SK-N-SH treated with all-trans-retinoic acid at 6 μM for 48 hours (cell line): ENCODE measurements at regions not wholly inside any gene's neighbourhood (a gene's known extent, or its start where the extent isn't known, plus 50 kb on each side); places are given as distances from the start of the nearest gene placed in this dataset.

ENCODE experiments used
- ATAC-seq: fragments of 200-7000 bp; cut with Tn5 transposase; 3 replicates; pipeline ENCODE4 v1.9.1; 2020; ENCODE audit warnings: mild to moderate bottlenecking, moderate library complexity
- ARNTL ChIP-seq: fragments of 450-650 bp; formaldehyde crosslinking; IDR thresholded peaks from 2 replicates; pipeline ENCODE4 v1.5.0; 2020; ENCODE audit warnings: low read depth, mild to moderate bottlenecking, moderate library complexity, borderline replicate concordance
- BACH2 ChIP-seq: fragments of 250-450 bp; sonication (Bioruptor Pico); IDR thresholded peaks from 2 replicates; pipeline ENCODE4 v1.9.0; 2021; ENCODE audit warnings: mild to moderate bottlenecking, borderline replicate concordance
- CREB5 ChIP-seq: fragments of 250-450 bp; sonication (Bioruptor Pico); IDR thresholded peaks from 2 replicates; pipeline ENCODE4 v1.5.1; 2020; ENCODE audit warnings: low read depth, mild to moderate bottlenecking, moderate library complexity
- CSDC2 ChIP-seq: fragments of 250-450 bp; sonication (Bioruptor Pico); IDR thresholded peaks from 2 replicates; pipeline ENCODE4 v1.5.0; 2020; ENCODE audit warnings: mild to moderate bottlenecking, moderate library complexity
- CSRNP3 ChIP-seq: fragments of 250-450 bp; sonication (Bioruptor Pico); IDR thresholded peaks from 2 replicates; pipeline ENCODE4 v1.5.1; 2021; ENCODE audit warnings: mild to moderate bottlenecking, moderate library complexity
- ESRRG ChIP-seq: fragments of 250-450 bp; sonication (Bioruptor Pico); IDR thresholded peaks from 2 replicates; pipeline ENCODE4 v1.6.1; 2021; ENCODE audit warnings: mild to moderate bottlenecking
- GLIS3 ChIP-seq: fragments of 250-450 bp; sonication (Bioruptor Pico); IDR thresholded peaks from 2 replicates; pipeline ENCODE4 v1.5.0; 2020; ENCODE audit warnings: mild to moderate bottlenecking, moderate library complexity
- ISL1 ChIP-seq: fragments of 250-450 bp; sonication (Bioruptor Pico); IDR thresholded peaks from 2 replicates; pipeline ENCODE4 v2.1.2; 2022; ENCODE audit warnings: mild to moderate bottlenecking, moderate library complexity
- OSR1 ChIP-seq: fragments of 250-450 bp; sonication (Bioruptor Pico); IDR thresholded peaks from 2 replicates; pipeline ENCODE4 v1.8.0; 2022; ENCODE audit warnings: moderate library complexity, mild to moderate bottlenecking, inconsistent platforms
- POU6F1 ChIP-seq: fragments of 250-450 bp; sonication (Bioruptor Pico); IDR thresholded peaks from 2 replicates; pipeline ENCODE4 v1.8.0; 2021; ENCODE audit warnings: low read depth, mild to moderate bottlenecking, moderate library complexity, borderline replicate concordance
- RARB ChIP-seq: fragments of 250-450 bp; sonication (Bioruptor Pico); IDR thresholded peaks from 2 replicates; pipeline ENCODE4 v1.8.0; 2021; ENCODE audit warnings: mild to moderate bottlenecking, moderate library complexity
- SNAI2 ChIP-seq: fragments of 250-450 bp; sonication (Bioruptor Pico); IDR thresholded peaks from 2 replicates; pipeline ENCODE4 v1.5.0; 2020; ENCODE audit warnings: mild to moderate bottlenecking, moderate library complexity
- TCF4 ChIP-seq: fragments of 250-450 bp; sonication (Bioruptor Pico); IDR thresholded peaks from 2 replicates; pipeline ENCODE4 v1.8.0; 2021; ENCODE audit warnings: mild to moderate bottlenecking, moderate library complexity, borderline replicate concordance
- TOX ChIP-seq: fragments of 250-450 bp; sonication (Bioruptor Pico); IDR thresholded peaks from 2 replicates; pipeline ENCODE4 v1.8.0; 2021; ENCODE audit warnings: mild to moderate bottlenecking, moderate library complexity, borderline replicate concordance
- ZC3H10 ChIP-seq: fragments of 250-450 bp; sonication (Bioruptor Pico); IDR thresholded peaks from 2 replicates; pipeline ENCODE4 v1.5.1; 2021; ENCODE audit warnings: mild to moderate bottlenecking, moderate library complexity
- ZFP3 ChIP-seq: fragments of 250-450 bp; sonication (Bioruptor Pico); IDR thresholded peaks from 2 replicates; pipeline ENCODE4 v1.5.0; 2020; ENCODE audit warnings: mild to moderate bottlenecking, moderate library complexity
- ZFP30 ChIP-seq: fragments of 450-650 bp; formaldehyde crosslinking; IDR thresholded peaks from 2 replicates; pipeline ENCODE4 v1.5.0; 2022; ENCODE audit warnings: mild to moderate bottlenecking, moderate library complexity
- ZNF565 ChIP-seq: fragments of 450-650 bp; formaldehyde crosslinking; conservative IDR thresholded peaks from 2 replicates; pipeline ENCODE4 v1.5.0; 2020; ENCODE audit warnings: low read depth, mild to moderate bottlenecking, moderate library complexity
- ZNF70 ChIP-seq: fragments of 450-650 bp; formaldehyde crosslinking; IDR thresholded peaks from 2 replicates; pipeline ENCODE4 v1.5.0; 2020; ENCODE audit warnings: mild to moderate bottlenecking, moderate library complexity
- TF ChIP-seq, protein P1 (sequence below): fragments of 250-450 bp; sonication (Bioruptor Pico); IDR thresholded peaks from 2 replicates; pipeline ENCODE4 v1.8.0; 2020; ENCODE audit warnings: mild to moderate bottlenecking, moderate library complexity, borderline replicate concordance
- TF ChIP-seq, protein P2 (sequence below): fragments of 250-450 bp; sonication (Bioruptor Pico); IDR thresholded peaks from 2 replicates; pipeline ENCODE4 v1.5.0; 2020; ENCODE audit warnings: mild to moderate bottlenecking, moderate library complexity

DNA sequence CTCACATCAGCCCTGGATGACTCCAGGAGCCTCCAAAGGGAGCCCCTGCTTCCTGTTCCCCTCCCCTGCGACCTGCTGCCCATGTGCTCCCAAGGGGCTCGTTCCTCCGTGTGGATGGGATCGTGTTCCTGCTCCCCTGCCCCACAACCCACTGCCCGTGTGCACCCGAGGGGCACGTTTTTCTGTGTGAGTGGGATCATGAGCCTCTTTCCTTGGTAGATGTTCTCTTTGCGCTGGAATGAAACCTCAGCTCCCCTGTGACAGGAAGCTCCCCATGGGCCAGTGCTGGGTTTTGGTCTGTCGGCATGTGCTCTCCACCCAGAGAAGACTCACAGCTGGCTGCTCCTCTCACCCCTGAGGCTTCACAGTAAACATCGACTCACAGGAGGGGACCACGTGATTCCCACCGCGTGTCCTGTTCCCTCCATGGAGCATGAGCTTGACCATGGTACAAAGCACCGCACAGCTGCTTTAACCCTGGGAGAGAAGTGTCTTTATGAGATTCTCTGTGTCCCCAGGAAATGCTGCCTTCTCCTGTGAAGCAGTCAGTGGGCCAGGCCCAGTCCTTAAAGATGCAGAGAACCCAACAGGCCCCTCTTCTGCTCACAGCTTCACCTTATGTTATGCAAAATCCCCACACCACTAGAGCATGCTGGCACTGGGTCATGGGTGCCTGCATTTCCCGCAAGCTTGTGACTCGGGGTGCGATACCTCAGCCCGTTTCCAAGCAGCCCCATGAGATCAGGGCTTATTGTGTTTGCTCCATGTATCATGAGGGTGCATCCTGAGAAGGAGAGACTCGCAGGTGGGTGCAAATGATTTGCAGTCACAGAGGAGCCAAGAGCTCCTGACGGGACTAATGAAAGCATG, 215.1 kb downstream of the ERMARD start:
- no peak for TF ChIP-seq TCF4 (CRISPR knock-in tag)
- TF ChIP-seq GLIS3 = no peak
- TF ChIP-seq OSR1 (CRISPR knock-in tag) = no peak
- TF ChIP-seq, protein P1, sequence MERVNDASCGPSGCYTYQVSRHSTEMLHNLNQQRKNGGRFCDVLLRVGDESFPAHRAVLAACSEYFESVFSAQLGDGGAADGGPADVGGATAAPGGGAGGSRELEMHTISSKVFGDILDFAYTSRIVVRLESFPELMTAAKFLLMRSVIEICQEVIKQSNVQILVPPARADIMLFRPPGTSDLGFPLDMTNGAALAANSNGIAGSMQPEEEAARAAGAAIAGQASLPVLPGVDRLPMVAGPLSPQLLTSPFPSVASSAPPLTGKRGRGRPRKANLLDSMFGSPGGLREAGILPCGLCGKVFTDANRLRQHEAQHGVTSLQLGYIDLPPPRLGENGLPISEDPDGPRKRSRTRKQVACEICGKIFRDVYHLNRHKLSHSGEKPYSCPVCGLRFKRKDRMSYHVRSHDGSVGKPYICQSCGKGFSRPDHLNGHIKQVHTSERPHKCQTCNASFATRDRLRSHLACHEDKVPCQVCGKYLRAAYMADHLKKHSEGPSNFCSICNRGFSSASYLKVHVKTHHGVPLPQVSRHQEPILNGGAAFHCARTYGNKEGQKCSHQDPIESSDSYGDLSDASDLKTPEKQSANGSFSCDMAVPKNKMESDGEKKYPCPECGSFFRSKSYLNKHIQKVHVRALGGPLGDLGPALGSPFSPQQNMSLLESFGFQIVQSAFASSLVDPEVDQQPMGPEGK (CRISPR knock-in tag) = no peak
- no peak for TF ChIP-seq CSDC2 (CRISPR knock-in tag)
- no peak for TF ChIP-seq POU6F1 (CRISPR knock-in tag)
- no peak for TF ChIP-seq CREB5 (CRISPR knock-in tag)
- no peak for TF ChIP-seq ARNTL (CRISPR knock-in tag)
- TF ChIP-seq ZNF70 (CRISPR knock-in tag) = no peak
- TF ChIP-seq ISL1 (CRISPR knock-in tag) = no peak
- no peak for TF ChIP-seq CSRNP3 (CRISPR knock-in tag)
- TF ChIP-seq, protein P2, sequence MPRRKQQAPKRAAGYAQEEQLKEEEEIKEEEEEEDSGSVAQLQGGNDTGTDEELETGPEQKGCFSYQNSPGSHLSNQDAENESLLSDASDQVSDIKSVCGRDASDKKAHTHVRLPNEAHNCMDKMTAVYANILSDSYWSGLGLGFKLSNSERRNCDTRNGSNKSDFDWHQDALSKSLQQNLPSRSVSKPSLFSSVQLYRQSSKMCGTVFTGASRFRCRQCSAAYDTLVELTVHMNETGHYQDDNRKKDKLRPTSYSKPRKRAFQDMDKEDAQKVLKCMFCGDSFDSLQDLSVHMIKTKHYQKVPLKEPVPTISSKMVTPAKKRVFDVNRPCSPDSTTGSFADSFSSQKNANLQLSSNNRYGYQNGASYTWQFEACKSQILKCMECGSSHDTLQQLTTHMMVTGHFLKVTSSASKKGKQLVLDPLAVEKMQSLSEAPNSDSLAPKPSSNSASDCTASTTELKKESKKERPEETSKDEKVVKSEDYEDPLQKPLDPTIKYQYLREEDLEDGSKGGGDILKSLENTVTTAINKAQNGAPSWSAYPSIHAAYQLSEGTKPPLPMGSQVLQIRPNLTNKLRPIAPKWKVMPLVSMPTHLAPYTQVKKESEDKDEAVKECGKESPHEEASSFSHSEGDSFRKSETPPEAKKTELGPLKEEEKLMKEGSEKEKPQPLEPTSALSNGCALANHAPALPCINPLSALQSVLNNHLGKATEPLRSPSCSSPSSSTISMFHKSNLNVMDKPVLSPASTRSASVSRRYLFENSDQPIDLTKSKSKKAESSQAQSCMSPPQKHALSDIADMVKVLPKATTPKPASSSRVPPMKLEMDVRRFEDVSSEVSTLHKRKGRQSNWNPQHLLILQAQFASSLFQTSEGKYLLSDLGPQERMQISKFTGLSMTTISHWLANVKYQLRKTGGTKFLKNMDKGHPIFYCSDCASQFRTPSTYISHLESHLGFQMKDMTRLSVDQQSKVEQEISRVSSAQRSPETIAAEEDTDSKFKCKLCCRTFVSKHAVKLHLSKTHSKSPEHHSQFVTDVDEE = no peak
- no peak for TF ChIP-seq ZFP3 (CRISPR knock-in tag)
- no peak for TF ChIP-seq ZFP30 (CRISPR knock-in tag)
- TF ChIP-seq RARB = no peak
- TF ChIP-seq ZNF565 (CRISPR knock-in tag) = no peak
- TF ChIP-seq BACH2 = no peak
- TF ChIP-seq SNAI2 (CRISPR knock-in tag) = no peak
- TF ChIP-seq TOX (CRISPR knock-in tag) = no peak
- ATAC-seq = no peak

DNA sequence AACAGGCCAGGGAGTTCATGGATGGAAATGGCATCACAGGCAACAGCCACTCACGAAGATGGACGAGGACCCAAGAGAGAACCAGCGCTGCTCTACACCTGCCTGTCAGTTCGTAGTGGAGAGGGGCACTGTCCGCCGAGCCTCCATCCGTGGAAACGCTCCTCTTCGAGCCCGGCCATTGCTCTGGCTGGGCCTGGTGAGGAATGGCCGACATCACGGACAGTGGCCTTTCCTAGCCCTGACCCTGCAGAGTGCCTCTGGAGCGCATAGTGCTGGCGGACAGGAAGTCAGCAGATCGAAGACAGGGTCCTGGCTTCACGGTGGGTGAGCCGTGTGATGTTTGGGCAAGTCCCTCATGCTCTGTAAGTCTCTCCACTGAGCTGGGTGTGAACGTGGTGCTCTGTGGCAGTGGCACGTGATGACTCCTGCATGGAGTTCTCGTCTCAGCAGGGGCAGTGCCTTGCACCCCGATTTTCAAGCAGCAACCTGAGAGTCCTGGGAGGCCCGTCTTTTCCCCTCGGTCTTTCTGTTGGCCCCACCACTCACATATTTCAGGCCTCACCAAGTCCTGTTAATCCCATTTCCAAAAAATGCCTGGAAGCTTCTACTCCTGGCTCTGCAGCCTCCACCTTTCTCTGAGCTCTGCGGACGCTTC, 214.4 kb downstream of the ERMARD start:
- TF ChIP-seq GLIS3 = no peak
- TF ChIP-seq ISL1 (CRISPR knock-in tag) = no peak
- no peak for TF ChIP-seq ZNF70 (CRISPR knock-in tag)
- no peak for TF ChIP-seq OSR1 (CRISPR knock-in tag)
- TF ChIP-seq TCF4 (CRISPR knock-in tag) = no peak
- no peak for TF ChIP-seq ZNF565 (CRISPR knock-in tag)
- no peak for TF ChIP-seq ZC3H10
- TF ChIP-seq, protein P1 (CRISPR knock-in tag) = no peak
- TF ChIP-seq ESRRG = no peak
- TF ChIP-seq CSDC2 (CRISPR knock-in tag) = no peak

More for the DNA sequence above, 214.4 kb downstream of the ERMARD start:
- ATAC-seq = no peak
